ENCODE measurements at regions not wholly inside any gene's neighbourhood (a gene's known extent, or its start where the extent isn't known, plus 50 kb on each side); places are given as distances from the start of the nearest gene placed in this dataset.
"Not testable (repeated sequence)": the region's sequence is repeated elsewhere in the genome, so short reads cannot be mapped to it uniquely, and the experiment has no call there.

DNA sequence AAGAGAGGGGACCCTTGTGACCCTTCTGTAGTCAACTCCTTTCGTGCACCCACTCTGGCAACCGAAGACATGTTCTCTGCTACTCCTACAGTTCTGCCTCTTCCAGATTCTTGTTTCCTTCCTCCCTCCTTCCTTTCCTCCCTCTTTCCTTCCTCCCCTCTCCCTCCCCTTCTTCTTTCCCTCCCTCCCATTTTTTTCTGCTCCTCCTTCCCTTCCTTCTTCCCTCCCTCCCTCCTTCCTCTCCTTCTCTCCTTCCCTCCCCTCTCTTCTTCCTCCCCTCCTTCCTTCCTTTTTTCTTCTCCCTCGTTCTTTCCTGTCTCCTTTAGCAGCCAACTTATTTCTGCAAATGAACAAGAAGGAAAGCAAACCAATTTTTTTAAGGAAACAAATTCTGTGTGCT, 111.5 kb downstream of the NPTX2 start:
- DNase-seq (ENCODE audit: low read depth): no peak

DNA sequence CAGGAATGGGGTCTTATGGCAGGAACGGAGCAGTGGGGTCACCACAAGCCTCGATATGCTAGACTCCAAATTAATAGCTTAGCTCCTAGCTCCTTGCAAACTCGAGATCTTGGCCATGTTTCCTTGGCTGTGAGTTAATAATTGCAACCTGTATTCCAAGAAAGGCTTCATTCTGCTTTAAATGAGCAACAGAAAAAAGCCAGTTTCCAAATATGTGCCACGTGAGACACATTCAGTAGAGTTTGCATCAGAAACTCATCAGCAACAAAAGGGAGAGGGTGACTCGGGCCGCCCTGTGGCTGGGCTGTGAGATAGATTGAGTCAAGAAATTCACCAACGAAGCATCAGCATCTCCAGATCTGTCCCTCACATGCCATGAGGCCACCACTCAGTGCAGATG, 112.0 kb downstream of the NPTX2 start:
- no peak for DNase-seq (ENCODE audit: low read depth)

DNA sequence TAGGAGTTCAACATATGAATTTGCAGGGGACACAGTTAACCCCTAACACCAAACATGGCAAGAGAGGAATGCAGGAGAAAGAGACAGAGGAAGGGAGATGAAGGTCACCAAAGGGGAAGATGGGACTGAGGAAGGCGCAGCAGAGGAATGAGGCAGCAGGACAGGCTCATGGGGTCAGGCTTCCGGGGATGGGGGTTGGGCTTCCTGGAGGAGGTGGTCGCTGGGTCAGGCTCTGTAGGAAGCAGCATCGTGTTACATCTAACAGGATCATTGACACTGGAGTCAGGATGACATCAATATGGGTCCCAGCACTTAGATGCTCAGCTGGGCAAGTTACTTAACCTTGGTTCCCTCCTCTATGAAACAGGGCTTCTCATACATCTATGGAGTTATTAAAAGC, 113.2 kb downstream of the NPTX2 start:
- no peak for DNase-seq (ENCODE audit: low read depth)

DNA sequence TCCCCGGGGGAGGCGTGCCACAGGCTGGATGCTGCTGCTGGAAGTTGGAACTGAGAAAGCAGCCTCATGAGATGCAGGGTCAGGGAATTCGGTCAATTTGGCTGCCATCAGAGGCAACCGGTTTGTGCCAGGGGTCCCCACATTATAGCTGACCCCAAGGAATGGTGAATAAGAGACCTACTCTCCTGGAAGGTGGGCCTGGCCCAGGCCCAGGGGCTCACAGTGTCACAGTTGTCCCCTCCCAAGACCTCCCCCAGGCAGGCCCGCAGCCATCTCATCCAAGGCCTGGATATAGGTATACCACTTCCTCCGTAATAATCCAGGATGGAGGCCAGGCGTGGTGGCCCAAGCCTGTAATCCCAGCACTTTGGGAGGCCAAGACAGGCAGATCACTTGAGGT, 114.6 kb downstream of the NPTX2 start:
- DNase-seq (ENCODE audit: low read depth): no peak

DNA sequence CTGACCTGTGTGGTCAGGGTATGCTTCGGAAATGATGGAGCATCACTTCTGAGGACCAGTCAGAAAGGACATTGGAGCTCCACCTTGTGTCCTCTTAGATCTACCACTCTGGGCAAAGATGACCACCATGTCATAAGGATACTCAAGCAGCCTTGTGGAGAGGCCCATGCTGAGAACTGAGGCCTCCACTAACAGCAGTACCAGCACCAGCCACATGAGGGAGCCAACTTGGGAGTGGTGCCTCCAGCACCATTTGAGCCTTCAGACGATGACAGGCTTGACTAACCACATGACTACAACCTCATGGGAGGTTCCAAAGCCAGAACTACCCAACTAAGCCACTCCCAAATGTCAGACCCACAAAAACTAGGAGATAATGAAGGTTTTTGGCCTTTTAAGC, 116.0 kb downstream of the NPTX2 start:
- peak; percentile 18 for DNase-seq (ENCODE audit: low read depth)

DNA sequence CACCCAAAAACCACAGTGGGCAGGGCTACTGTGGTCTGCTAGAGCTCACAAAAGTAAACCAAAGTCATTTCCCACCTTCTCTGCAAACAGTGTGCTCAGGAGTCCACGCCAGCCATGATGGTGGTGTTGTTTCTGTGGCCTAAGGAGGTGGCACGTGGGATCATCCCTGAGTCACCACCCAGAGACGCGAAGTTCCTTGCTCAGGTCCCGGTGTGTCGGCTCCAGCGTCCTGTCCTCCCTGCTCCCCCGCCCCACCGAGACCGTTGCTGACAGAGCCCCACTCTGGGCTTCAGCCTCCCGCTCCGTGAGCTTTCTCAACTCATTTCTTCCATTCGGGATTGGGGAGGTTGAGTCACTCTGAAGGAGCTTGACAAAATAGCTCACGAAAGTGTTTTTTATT, 118.7 kb downstream of the NPTX2 start:
- DNase-seq (ENCODE audit: low read depth): no peak

DNA sequence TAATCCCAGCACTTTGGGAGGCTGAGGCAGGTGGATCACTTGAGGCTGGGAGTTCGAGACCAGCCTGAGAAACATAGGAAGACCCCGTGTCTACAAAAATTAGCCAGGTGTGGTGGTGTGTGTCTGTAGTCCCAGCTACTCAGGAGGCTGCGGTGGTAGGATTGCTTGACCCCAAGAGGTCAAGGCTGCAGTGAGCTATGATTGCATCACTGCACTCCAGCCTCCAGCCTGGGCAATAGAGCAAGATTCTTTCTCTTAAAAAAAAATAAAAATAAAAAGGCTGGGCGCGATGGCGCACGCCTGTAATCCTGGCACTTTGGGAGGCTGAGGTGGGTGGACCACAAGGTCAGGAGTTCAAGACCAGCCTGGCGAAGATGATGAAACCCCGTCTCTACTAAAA, 119.4 kb downstream of the NPTX2 start:
- not testable (repeated sequence) for DNase-seq (ENCODE audit: low read depth)

DNA sequence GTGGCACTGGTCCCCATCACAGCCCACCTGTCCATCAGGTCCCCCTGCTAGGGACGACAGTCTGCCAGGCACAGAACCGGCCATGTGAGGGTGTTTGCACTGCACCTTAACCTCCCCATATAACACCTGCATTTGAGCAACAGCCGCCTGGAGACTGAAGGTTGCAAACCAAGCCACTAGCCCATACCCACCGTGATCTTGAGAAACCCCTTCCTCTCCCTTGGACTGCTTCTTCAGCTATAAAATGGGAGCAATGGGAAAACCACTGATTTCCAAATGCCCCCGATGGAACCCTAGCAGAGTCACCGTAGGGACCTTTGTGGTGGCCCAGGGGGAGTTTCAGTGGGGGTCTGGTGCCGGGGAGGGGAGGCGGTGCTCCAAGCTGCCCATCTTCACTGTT, 120.1 kb downstream of the NPTX2 start:
- no peak for DNase-seq (ENCODE audit: low read depth)

DNA sequence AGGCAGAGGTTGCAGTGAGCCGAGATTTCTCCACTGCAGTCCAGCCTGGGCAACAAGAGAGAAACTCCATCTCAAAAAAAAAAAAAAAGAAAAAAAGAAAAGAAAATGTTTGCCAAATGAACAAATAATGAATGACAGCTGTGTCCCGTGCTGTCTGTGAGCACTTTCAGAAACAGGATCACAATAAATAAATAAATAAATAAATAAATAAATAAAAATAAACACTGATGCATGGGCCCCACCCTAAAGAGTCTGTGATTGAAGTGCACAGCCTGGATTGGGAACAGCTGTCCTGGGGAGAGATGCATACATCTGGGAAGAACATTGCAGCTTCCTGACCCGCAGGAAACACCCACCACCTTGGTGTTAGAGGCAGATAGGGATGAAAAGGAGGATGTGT, 123.6 kb downstream of the NPTX2 start:
- DNase-seq (ENCODE audit: low read depth): no peak

DNA sequence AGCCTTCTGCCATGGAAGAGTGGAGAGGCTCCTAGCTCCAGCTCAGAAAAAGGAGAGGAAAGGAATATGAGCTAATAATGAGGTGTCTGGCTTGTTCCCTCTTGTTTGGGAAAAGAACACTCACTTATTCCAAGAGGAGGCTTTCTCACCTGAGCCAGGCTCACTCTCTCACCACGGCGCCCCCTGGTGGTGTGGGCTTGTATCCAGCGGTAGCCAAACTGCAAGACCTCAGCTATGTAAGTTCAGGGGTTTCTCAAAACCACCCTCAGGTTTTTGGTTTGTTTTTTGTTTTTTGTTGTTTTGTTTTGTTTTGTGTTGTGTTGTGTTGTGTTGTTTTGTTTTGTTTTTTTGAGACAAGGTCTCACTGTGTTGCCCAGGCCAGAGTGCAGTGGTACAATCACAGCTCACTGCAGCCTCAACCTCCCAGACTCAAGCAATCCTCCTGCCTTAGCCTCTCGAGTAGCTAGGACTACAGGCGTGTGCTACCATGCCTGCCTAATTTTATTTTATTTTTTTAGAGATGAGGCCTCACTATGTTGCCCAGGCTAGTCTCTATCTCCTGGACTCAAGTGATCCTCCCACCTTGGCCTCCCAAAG, 124.0 kb downstream of the TMEM130 start:
- DNase-seq (ENCODE audit: low read depth): peak; percentile 56

DNA sequence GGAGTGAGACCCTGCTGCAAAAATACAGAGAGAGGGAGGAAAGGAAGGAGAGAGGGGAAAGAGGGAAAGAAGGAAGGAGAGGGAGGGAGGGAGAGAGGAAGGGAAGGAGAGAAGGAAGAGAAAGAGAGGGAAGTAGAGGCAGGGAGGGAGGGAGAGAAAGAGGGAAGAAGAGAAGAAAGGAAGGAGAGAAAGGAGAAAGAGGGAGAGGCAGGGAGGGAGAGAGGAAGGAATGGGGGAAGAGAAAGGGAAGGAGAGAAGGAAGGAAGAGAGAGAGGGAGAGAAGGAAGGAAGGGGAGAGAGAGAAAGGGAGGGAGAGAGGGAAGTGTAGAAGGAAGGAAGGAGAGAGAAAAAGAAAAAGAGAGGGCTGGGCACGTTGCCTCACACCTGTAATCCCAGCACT, 121.7 kb downstream of the TMEM130 start:
- DNase-seq (ENCODE audit: low read depth): no peak

DNA sequence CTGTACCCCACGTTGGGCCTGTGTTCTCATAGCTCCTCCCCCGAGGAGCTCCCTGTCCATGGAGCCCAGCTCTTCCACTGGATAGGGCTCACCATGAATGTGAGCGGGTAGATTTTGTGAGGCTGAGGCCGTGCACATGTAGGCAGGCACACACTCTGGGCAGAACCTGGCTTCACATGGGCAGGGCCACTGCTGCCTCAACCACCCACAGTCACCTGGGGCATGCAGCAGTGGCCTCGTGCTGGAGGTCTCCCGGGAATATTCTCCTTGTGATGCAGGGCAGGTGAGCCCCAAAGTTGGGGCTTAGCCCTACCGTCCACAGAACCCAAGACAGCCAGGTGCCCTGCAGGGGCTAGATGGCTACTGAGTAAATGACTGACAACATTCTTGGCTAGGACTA, 116.6 kb downstream of the TMEM130 start:
- no peak for DNase-seq (ENCODE audit: low read depth)

DNA sequence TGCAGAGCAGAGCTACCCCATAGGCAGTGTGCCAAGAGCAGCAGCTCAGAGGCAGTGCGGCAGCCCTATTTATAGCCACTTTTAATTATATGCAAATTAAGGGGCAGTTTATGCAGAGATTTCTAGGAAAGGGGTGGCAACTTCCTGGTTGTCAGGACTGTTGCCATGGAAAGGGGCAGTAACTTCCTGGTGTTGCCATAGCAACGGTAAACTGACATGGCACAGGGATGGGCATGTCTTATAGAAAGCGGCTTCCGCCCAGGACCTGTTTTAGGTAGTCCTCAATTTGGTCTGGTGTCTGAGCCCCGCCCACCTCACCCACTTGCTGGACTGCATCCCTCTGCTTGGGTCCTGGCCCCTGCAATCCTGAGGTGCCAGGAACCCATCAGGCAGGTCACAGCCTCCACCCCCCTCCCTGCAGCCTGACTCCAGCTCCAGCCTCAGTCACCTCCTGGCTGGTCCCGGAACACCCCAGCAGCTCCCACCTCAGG, 115.8 kb downstream of the TMEM130 start:
- no peak for DNase-seq (ENCODE audit: low read depth)

DNA sequence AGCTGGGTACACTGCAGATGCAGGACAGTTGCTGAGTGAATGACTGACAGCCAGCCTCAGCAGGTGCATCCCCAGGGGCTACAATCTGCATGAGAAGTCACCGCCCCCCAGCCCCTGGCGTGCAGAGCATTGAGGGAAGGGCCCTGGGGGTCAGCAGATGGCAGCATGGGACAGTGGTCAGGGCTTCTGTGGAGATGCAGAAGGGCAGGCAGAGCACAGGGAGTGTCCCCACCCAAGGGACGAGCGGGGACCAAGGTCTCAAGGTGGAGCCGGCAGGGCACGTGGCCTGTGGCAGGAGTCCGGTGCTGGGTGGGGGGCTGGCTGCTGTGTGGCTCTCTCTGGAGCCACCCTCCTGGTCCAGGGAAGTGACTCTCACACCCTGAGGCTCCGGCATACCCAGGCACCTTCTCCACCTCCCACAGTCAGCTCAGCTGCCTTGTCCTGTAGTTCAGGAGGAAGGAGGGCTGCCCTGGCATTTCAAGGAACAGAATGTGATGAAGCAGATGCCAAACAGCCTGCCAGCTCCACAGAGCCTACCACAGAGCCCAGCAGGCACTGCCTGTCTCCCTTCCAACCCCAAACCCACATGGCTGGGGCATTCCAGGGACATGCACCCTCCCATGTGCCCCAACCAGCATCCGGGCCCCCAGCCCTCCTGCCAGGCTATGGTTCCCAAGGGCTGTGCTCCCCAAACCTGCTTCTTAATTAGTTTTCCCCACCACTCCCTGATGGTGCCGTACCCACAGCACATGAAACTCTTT, 114.5 kb downstream of the TMEM130 start:
- no peak for DNase-seq (ENCODE audit: low read depth)

DNA sequence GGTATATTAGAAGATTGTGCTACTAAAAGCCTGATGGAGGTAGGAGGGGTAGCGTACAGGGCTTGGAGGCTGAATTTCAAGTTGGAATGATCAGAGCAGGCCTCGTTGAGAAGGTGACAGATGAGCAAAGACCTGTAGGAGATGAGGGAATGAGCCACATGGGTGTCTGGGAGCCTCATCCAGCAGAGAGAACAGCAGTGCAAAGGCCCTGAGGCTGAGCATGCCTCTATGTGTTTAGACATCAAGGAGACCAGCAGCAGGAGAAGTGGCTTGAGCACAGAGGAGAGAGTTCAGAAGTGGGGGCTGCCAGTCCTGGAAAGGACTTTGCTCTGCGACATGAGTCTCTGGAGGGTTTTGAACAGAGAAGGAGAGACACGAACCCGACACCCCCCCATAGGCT, 111.7 kb downstream of the TMEM130 start:
- no peak for DNase-seq (ENCODE audit: low read depth)

DNA sequence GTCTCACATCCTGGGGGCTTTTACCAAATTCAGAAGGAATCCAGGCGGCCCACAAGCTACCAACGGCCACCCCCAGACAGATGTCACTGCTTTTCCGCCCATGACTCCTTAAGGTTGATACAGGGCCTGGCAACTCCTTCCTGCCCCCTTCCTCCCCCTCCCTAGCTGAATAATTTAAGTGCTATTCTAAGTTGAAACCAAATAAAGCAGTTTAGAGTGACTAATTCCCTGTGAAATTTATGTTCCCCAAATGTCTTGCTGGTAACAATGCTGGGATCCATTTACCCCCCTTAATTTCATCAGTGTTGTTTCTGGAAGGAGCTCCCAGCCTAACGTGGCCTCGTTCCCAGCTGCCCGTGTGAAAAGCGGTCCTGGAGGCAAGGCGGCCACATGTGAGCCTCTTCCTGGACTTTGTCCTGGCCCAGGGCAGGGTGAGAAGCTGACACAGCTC, 109.6 kb downstream of the TMEM130 start:
- no peak for DNase-seq (ENCODE audit: low read depth)

DNA sequence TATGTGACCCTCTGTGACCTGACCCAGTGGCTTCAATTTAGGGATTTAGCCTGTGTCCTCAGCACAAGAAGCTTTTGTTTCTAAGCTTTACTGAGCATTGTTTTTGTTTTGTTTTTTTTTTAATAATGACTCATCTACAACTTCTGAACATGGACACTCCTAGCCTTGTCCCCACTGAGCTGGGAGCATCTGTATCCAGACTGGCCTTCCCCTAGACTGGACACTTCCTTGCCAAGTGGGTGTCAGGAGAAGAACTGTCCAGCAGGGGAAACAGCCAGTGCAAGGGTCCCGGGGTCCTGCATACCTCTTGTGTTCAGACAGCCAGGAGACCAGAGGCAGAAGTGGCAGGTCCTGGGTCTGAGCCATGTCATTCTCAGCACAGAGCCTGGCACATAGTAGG, 108.6 kb downstream of the TMEM130 start:
- no peak for DNase-seq (ENCODE audit: low read depth)

DNA sequence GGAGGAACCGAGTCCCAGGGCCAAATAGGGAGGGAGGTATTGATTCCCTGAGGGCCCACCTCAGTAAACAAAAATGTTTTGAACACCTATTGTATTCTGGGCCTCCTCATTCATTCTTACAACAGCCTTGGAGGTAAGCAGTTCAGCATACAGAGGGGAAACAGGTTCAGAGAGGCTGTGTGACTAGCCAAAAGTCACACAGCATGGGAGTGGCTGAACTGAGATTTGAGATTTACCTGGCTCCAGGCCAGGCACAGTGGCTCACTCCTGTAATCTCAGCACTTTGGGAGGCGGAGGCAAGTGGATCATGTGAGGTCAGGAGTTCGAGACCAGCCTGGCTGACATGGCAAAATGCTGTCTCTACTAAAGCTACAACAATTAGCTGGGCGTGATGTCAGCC, 107.2 kb downstream of the TMEM130 start:
- no peak for DNase-seq (ENCODE audit: low read depth)

DNA sequence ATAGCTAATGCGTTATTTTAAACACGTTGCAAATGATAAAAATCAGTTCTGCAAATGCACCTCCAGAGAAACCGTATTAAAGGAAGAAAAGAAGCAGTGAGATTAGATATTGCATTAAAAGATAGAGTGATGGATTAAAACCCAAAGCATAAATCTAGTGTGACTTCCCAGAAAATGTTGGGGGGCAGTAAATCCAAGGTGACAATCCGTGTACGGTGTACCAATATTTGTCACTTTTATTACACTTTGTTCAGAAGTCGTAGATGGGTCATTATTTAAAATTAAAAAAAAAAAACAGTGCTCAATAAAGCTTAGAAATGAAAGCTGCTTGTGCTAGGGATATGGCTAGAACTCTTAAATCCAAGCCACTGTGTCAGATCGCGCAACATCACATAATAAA, 106.4 kb downstream of the TMEM130 start:
- no peak for DNase-seq (ENCODE audit: low read depth)

DNA sequence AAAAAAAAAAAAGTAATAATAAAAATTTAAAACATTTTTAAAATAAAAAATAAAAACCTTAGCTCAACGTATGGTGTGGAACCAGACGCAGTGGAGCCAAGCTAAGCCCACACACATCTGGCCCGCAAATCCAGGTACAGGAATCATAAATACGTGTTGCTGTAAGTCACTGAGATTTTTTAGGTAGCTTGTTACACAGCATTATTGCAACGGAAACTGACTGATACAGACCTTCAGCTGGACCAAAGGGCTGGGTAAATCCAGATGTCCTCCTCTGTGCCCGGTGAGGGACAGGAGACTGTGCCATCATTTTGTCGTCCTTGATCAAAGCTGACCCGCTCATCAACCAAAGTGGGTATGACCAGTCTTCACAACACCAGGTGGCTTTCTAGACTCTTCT, 104.9 kb downstream of the TMEM130 start:
- DNase-seq (ENCODE audit: low read depth): no peak

DNA sequence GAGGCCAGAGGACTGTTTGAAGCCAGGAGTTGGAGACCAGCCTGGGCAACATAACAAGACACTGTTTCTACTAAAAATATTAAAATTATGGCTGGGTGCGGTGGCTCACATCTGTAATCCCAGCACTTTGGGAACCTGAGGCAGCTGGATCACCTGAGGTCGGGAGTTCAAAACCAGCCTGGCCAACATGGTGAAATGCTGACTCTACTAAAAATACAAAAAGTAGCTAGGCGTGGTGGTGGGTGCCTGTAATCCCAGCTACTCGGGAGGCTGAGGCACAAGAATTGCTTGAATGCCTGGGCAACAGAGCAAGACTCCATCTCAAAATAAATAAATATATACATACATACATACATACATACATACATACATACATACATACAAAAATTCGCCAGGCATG, 99.7 kb downstream of the TMEM130 start:
- DNase-seq (ENCODE audit: low read depth): not testable (repeated sequence)

DNA sequence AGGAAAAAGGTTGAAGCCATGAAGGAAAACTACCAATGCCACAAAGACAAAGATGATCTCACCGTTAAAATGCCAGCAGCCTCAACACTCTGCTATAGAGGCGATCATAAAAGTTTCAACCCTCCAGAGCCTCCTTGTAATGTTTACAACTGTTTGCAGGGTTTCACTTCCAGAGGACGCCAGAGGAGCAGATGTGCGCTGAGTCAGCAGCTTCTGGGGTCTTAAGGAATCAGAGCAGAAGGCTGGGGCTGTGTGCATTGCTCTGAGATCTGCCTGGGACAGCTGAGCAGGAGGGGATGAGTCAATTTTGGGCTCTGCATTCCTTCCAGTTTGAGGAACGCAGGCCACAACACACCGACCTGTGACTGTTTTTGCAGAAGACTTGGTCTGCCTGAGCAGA, 98.3 kb downstream of the TMEM130 start:
- DNase-seq (ENCODE audit: low read depth): no peak

DNA sequence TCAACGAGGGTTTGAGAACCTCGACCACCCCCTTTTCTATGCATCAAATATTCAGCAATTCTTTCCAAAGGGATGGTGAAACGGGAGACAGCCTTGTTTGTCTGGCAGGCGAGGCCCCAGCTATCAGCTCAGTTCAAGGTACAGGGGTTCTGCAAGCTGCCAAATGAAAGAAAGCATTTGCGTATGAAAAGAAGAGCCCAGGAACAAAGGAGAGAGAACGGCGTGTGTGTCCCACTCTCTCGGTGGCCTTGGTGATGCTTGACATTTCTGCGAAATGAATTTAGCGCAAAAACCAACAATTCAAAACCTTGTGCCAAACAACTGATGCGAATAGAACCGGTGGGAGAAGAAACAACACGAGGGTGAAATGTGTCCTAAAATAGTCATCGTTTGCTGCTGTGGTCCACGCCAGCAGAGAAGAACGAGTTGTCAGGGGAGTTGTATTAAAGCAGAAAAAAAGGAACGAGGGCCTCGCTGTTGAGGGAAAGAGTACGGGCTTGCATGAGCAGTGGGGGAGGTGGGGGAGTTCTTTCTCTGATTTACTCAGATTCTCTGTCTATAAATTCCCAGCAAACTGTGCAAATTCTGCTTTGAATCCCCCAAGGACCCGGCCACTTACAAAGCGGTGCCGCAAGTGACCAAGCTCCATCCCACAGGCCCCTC, 97.7 kb downstream of the TMEM130 start:
- no peak for DNase-seq (ENCODE audit: low read depth)
